Fibroblast of villous mesenchyme (primary cell): ENCODE measurements at regions not wholly inside any gene's neighbourhood (a gene's known extent, or its start where the extent isn't known, plus 50 kb on each side); places are given as distances from the start of the nearest gene placed in this dataset.
A peak's percentile ranks its signal among the peaks of the same experiment; 100 is the strongest.
"Not testable (repeated sequence)": the region's sequence is repeated elsewhere in the genome, so short reads cannot be mapped to it uniquely, and the experiment has no call there.

Experiments used
- DNase-seq: peaks from one replicate; pipeline ENCODE4 v3.0.0-alpha.2; 2010; ENCODE audit warnings: low read depth
- H3K4me3 ChIP-seq: 2 replicates; pipeline ENCODE4 v1.5.1; 2011; ENCODE audit warnings: low read depth, mild to moderate bottlenecking, low read length
- CTCF ChIP-seq: IDR thresholded peaks from 2 replicates; pipeline ENCODE4 v1.5.1; 2012; ENCODE audit warnings: low read depth, mild to moderate bottlenecking, low read length; ENCODE audit not compliant: insufficient read depth

DNA sequence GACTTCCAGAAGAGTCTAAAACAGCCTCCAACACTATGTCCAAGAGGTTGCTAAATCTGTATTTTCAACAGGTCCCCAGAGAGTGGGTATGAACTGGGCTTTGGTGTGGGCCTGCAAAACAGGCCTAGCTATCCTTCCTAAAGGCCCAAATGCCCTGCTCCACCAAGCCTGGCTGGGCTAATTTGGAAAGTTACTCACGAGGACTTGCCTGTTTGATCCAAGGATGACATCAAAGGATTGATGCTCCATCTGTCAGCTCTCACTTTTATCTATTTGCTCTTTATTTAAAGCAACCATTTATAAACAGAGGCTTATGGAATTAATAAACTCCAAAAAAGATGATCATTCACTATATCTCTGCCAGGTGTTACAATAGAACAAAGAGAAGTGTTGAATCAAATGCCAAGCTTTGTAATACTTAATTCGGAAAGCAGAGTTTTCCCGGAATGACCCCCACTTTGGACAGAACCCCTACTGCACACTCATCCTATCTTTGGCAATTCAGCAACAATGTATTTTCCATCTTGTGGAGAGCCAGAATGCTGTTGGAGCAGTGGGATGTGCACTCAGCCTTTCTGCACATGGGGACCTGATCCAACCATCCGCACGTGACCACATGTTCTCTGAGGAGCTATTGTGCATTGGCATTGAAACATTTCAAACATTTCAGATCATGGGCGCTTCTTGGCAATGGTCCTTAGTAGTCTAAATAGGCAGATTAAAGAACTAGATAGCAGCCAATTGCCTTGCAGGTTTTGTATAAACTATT lies 163.3 kb upstream of the THBS1 start:
- TF ChIP-seq CTCF = no peak
- H3K4me3 ChIP-seq = no peak overlapping the region
- DNase-seq = no peak

GRCh38 chr15:39419651-39420050 lies 161.2 kb upstream of the THBS1 start:
- no peak for TF ChIP-seq CTCF
- H3K4me3 ChIP-seq = no peak overlapping the region
- DNase-seq = no peak

DNA sequence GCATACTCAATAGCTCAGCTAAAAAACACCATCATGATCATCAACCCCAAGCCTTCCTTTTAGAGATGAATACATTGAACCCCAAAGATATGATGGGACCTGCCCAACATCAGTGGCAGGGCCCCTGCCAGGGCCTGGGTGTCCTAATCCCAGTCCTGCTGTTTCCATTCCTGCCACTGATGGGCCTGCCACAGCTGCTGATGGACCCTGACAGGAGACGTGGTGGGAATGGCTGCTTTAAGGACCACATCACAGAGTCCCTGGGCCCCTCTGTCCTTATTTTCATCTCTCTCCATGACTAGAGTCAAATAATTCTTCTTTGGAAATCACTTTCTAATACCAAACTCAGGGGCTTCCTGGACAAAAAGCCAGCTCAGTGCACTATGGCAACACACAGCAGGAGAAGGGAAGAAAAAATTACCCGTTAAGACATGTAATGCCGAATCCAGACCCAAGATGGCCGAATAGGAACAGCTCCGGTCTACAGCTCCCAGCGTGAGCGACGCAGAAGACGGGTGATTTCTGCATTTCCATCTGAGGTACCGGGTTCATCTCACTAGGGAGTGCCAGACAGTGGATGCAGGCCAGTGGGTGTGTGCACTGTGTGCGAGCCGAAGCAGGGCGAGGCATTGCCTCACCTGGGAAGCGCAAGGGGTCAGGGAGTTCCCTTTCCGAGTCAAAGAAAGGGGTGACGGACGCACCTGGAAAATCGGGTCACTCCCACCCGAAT lies 160.6 kb upstream of the THBS1 start:
- H3K4me3 ChIP-seq, DNase-seq: not testable (repeated sequence)
- TF ChIP-seq CTCF = peak; percentile 3

DNA sequence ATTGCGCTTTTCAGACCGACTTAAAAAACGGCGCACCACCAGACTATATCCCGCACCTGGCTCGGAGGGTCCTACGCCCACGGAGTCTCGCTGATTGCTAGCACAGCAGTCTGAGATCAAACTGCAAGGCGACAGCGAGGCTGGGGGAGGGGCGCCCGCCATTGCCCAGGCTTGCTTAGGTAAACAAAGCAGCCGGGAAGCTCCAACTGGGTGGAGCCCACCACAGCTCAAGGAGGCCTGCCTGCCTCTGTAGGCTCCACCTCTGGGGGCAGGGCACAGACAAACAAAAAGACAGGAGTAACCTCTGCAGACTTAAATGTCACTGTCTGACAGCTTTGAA lies 160.1 kb upstream of the THBS1 start:
- not testable (repeated sequence) for H3K4me3 ChIP-seq, DNase-seq

GRCh38 chr15:39426552-39427532 lies 154.0 kb upstream of the THBS1 start:
- H3K4me3 ChIP-seq = no peak overlapping the region
- TF ChIP-seq CTCF = no peak
- DNase-seq = peak; percentile 31

DNA sequence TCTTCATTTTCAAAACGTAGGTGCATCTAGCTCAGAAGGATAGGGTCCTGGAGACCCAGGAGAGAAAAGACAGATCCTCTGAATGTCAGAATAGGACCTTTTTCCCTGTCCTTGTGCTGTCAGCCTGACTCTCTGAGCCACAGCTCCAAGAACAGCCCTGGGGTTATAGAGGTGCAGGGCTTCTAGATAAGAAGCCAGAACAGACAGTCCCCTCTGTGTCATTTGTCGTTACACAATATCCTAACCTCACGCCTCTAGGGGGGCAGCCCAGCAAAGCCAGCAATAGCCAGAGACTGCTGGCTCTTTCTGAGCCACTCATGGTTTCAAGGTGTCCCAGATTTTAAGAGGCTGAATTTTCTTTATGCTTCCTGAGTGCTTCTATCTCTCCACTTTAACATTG lies 153.2 kb upstream of the THBS1 start:
- no peak overlapping the region for H3K4me3 ChIP-seq
- no peak for DNase-seq

More for the DNA sequence above, 153.2 kb upstream of the THBS1 start:
- no peak for TF ChIP-seq CTCF
